GM12878 (cell line): ENCODE measurements at regions not wholly inside any gene's neighbourhood (a gene's known extent, or its start where the extent isn't known, plus 50 kb on each side); places are given as distances from the start of the nearest gene placed in this dataset.

Source experiments
- ATAC-seq: fragments of 200-7000 bp; cut with Tn5 transposase; 3 replicates; pipeline ENCODE4 v1.9.1; 2020; ENCODE audit warnings: mild to moderate bottlenecking, moderate library complexity
- BruUV-seq: library from RNA; stranded (reverse); fragments of 400-500 nt; replicated peaks from 2 replicates; lab custom pipeline; 2021; lab: Mats Ljungman, UMichigan
- CTCF ChIA-PET: fragments of 300-600 bp; sonication (Branson Sonifier 250); formaldehyde crosslinking; extraction: SDS; loops from one replicate; lab custom pipeline; 2021; ENCODE audit warnings: inconsistent platforms; lab: Yijun Ruan, JAX
- POLR2A ChIA-PET: fragments of 350-600 bp; formaldehyde crosslinking; extraction: SDS; loops from one replicate; lab custom pipeline; 2021; ENCODE audit warnings: inconsistent platforms; lab: Charles Lee
- RAD21 ChIA-PET: fragments of 300-600 bp; sonication (Branson Sonifier 250); formaldehyde crosslinking; loops from one replicate; lab custom pipeline; 2023; ENCODE audit warnings: antibody characterized with exemption; ENCODE audit not compliant: unreplicated experiment; lab: Charles Lee
- SMC1A ChIA-PET: fragments of 300-600 bp; sonication (Branson Sonifier 250); formaldehyde crosslinking; loops from one replicate; lab custom pipeline; 2023; ENCODE audit not compliant: unreplicated experiment, uncharacterized antibody; lab: Charles Lee
- DNase-seq: peaks from one replicate; pipeline ENCODE4 v3.0.0-alpha.2; 2011; ENCODE audit warnings: low read depth, low spot score
- FAIRE-seq: peaks from 3 replicates; lab custom pipeline; 2011; peaks lifted over from hg19 to GRCh38; lab: Jason Lieb, UNC
- H2AFZ ChIP-seq: 2 replicates; pipeline ENCODE4 v1.6.0; 2011; ENCODE audit warnings: low read depth, low read length, control low read depth; ENCODE audit not compliant: control insufficient read depth
- H3K27ac ChIP-seq: 2 replicates; pipeline ENCODE4 v1.5.1; 2011; ENCODE audit warnings: control low read depth; ENCODE audit not compliant: control insufficient read depth, insufficient read depth
- H3K27me3 ChIP-seq, 2 experiments: replicated peaks in 1 of 2; 2 replicates each; pipeline versions ENCODE4 v1.6.0 to v1.6.1; 2011; ENCODE audit warnings: low read length in 1 of 2; ENCODE audit not compliant: control insufficient read depth in 2 of 2, insufficient read depth in 2 of 2
- H3K36me3 ChIP-seq, 2 experiments: 2 replicates each; pipeline ENCODE4 v1.5.1; 2011; ENCODE audit warnings: low read length in 1 of 2; ENCODE audit not compliant: control insufficient read depth in 2 of 2, insufficient read depth in 2 of 2
- H3K4me1 ChIP-seq: 2 replicates; pipeline ENCODE4 v1.6.1; 2011; ENCODE audit warnings: mild to moderate bottlenecking, low read length, moderate library complexity, mixed read lengths; ENCODE audit not compliant: control insufficient read depth, insufficient read depth
- H3K4me2 ChIP-seq: 2 replicates; pipeline ENCODE4 v1.6.0; 2011; ENCODE audit warnings: control low read depth; ENCODE audit not compliant: control insufficient read depth, insufficient read depth
- H3K4me3 ChIP-seq: fragments of 200-600 bp; sonication (generic); 2 replicates; pipeline ENCODE4 v1.5.1; 2016
- H3K79me2 ChIP-seq: 2 replicates; pipeline ENCODE4 v1.6.0; 2011; ENCODE audit warnings: low read length; ENCODE audit not compliant: control insufficient read depth, insufficient read depth
- H3K9ac ChIP-seq: 2 replicates; pipeline ENCODE4 v1.8.0; 2011; ENCODE audit warnings: low read length, control low read depth, mixed read lengths; ENCODE audit not compliant: control insufficient read depth, insufficient read depth
- H3K9me3 ChIP-seq: replicated peaks from 3 replicates; pipeline ENCODE4 v1.5.1; 2011; ENCODE audit warnings: mild to moderate bottlenecking, low read length; ENCODE audit not compliant: control insufficient read depth, insufficient read depth
- H4K20me1 ChIP-seq: 2 replicates; pipeline ENCODE4 v1.6.0; 2011; ENCODE audit not compliant: control insufficient read depth, insufficient read depth
- BRCA1 ChIP-seq: IDR thresholded peaks from 2 replicates; pipeline ENCODE4 v1.6.1; 2011; ENCODE audit warnings: low read depth, low read length, improper control_type of control experiment
- CBFB ChIP-seq: IDR thresholded peaks from 2 replicates; pipeline ENCODE4 v1.6.1; 2016; ENCODE audit warnings: antibody characterized with exemption, low read depth
- FOS ChIP-seq: IDR thresholded peaks from 3 replicates; pipeline ENCODE4 v1.6.1; 2011; ENCODE audit warnings: borderline replicate concordance; ENCODE audit not compliant: insufficient read length; ENCODE audit errors: extremely low read depth
- FOXK2 ChIP-seq: fragments of 450-650 bp; IDR thresholded peaks from 2 replicates; pipeline ENCODE4 v1.6.1; 2017; ENCODE audit warnings: mild to moderate bottlenecking, moderate library complexity
- HDAC2 ChIP-seq: fragments of 200-600 bp; sonication (generic); IDR thresholded peaks from 2 replicates; pipeline ENCODE4 v1.6.1; 2017
- NFXL1 ChIP-seq: fragments of 450-650 bp; IDR thresholded peaks from 2 replicates; pipeline ENCODE4 v1.6.1; 2017; ENCODE audit warnings: antibody characterized with exemption, mild to moderate bottlenecking, borderline replicate concordance
- WGBS: methylation state at CpG from one replicate; pipeline ENCODE4 v1.1.6; 2016; ENCODE audit warnings: low lambda C conversion rate; ENCODE audit not compliant: insufficient replicate concordance, insufficient coverage; ENCODE audit errors: missing lambda C conversion rate; 5-methylcytosine and 5-hydroxymethylcytosine counted together
- in situ Hi-C: fragments of 300-500 bp; cut with MboI; formaldehyde crosslinking; loops from 9 replicates; pipeline ENCODE4 v1.14.3; 2018; ENCODE audit warnings: mixed read lengths
- intact Hi-C: fragments of 100-400 bp; cut with micrococcal nuclease; formaldehyde crosslinking; loops from one replicate; pipeline ENCODE4 v1.14.2; 2022; ENCODE audit not compliant: unreplicated experiment
- TF ChIP-seq, protein P1 (sequence below): fragments of 450-650 bp; IDR thresholded peaks from 2 replicates; pipeline ENCODE4 v1.6.1; 2016; ENCODE audit warnings: mild to moderate bottlenecking
- TF ChIP-seq, protein P2 (sequence below), 3 experiments: IDR thresholded peaks in 2 of 3; conservative IDR thresholded peaks in 1 of 3; 2 replicates each; pipeline ENCODE4 v1.5.1; 2011; ENCODE audit warnings: low read depth in 3 of 3, low read length in 3 of 3, mild to moderate bottlenecking in 3 of 3, control low read depth in 2 of 3, moderate library complexity in 2 of 3, inconsistent platforms in 1 of 3, mixed read lengths in 1 of 3; ENCODE audit not compliant: control insufficient read depth in 2 of 3, insufficient read depth in 1 of 3; ENCODE audit errors: extremely low read depth in 1 of 3
- TF ChIP-seq, protein P3 (sequence below): fragments of 450-650 bp; IDR thresholded peaks from 2 replicates; pipeline ENCODE4 v1.6.1; 2017; ENCODE audit warnings: antibody characterized with exemption, mild to moderate bottlenecking, moderate library complexity
- TF ChIP-seq, protein P4 (sequence below): IDR thresholded peaks from 2 replicates; pipeline ENCODE4 v1.6.1; 2012; ENCODE audit warnings: low read depth, low read length, improper control_type of control experiment
- TF ChIP-seq, protein P5 (sequence below): fragments of 450-650 bp; IDR thresholded peaks from 2 replicates; pipeline ENCODE4 v1.6.1; 2017; ENCODE audit warnings: mild to moderate bottlenecking, low read depth, inconsistent platforms; ENCODE audit not compliant: poor library complexity, severe bottlenecking

DNA sequence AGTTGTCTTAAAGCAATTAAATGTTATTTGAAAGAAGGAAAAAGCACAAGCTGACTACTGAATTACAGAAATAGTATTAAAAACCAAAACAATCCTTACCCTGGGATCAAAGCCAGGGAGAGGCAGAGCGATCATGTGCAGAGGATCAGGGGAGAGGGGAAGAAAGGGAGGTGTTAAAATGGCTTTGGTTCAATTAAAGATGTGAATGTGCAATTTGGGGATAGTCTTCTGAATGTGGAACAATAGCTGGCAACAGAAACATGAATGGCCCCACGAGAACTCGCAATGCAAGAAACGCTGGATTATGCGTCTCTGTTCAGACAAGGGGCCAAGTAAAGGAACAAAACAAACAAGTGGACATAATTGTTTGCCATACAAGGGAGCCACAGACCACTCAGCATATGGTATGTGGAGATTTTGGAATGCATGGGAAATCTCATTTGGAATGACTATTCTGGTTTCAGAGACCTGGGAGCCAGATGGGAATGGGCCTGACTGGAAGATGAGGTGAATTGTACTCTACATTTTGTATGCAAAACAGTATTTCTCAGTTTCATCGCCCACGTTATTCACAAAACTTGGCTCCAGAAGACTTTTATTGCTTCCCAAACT is 155.4 kb downstream of the SLC4A3 start:
- H3K9me3 ChIP-seq, result no peaks in the 10 kb centered on the region
- in situ Hi-C loops, result no loop called here
- no peaks in the 10 kb centered on the region for H4K20me1 ChIP-seq
- no peaks in the 10 kb centered on the region; a peak in 1 of 4 replicates for H3K27me3 ChIP-seq
- DNase-seq, result no peak
- no peak overlapping the region for H2AFZ ChIP-seq
- ChIA-PET POLR2A (no interaction called here), SMC1A (no interaction called here), RAD21 (no interaction called here), CTCF (no interaction called here)
- H3K79me2 ChIP-seq, result no peaks in the 10 kb centered on the region
- no peak for FAIRE-seq
- no peak overlapping the region for H3K4me3 ChIP-seq
- BruUV-seq, result no TSS peak
- H3K27ac ChIP-seq, result no peak overlapping the region
- H3K4me1 ChIP-seq, result no peaks in the 10 kb centered on the region
- no peak for ATAC-seq
- no peak overlapping the region for H3K9ac ChIP-seq
- intact Hi-C loops, result no loop called here
- no peaks in the 10 kb centered on the region for H3K36me3 ChIP-seq
- H3K4me2 ChIP-seq, result no peak overlapping the region
- TF ChIP-seq CBFB (no peak), NFXL1 (no peak), FOS (no peak), BRCA1 (no peak), HDAC2 (no peak), FOXK2 (no peak)
- TF ChIP-seq, protein P1, sequence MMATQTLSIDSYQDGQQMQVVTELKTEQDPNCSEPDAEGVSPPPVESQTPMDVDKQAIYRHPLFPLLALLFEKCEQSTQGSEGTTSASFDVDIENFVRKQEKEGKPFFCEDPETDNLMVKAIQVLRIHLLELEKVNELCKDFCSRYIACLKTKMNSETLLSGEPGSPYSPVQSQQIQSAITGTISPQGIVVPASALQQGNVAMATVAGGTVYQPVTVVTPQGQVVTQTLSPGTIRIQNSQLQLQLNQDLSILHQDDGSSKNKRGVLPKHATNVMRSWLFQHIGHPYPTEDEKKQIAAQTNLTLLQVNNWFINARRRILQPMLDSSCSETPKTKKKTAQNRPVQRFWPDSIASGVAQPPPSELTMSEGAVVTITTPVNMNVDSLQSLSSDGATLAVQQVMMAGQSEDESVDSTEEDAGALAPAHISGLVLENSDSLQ, result no peak
- TF ChIP-seq, protein P2, sequence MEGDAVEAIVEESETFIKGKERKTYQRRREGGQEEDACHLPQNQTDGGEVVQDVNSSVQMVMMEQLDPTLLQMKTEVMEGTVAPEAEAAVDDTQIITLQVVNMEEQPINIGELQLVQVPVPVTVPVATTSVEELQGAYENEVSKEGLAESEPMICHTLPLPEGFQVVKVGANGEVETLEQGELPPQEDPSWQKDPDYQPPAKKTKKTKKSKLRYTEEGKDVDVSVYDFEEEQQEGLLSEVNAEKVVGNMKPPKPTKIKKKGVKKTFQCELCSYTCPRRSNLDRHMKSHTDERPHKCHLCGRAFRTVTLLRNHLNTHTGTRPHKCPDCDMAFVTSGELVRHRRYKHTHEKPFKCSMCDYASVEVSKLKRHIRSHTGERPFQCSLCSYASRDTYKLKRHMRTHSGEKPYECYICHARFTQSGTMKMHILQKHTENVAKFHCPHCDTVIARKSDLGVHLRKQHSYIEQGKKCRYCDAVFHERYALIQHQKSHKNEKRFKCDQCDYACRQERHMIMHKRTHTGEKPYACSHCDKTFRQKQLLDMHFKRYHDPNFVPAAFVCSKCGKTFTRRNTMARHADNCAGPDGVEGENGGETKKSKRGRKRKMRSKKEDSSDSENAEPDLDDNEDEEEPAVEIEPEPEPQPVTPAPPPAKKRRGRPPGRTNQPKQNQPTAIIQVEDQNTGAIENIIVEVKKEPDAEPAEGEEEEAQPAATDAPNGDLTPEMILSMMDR (IDR thresholded peaks at IDR 0.05 in 2 of 3, conservative IDR thresholded peaks at IDR 0.05 in 1 of 3; ENCODE audit: control insufficient read depth in 2 of 3, extremely low read depth in 1 of 3, insufficient read depth in 1 of 3, low read depth in 3 of 3, low read length in 3 of 3), result no peak
- TF ChIP-seq, protein P3, sequence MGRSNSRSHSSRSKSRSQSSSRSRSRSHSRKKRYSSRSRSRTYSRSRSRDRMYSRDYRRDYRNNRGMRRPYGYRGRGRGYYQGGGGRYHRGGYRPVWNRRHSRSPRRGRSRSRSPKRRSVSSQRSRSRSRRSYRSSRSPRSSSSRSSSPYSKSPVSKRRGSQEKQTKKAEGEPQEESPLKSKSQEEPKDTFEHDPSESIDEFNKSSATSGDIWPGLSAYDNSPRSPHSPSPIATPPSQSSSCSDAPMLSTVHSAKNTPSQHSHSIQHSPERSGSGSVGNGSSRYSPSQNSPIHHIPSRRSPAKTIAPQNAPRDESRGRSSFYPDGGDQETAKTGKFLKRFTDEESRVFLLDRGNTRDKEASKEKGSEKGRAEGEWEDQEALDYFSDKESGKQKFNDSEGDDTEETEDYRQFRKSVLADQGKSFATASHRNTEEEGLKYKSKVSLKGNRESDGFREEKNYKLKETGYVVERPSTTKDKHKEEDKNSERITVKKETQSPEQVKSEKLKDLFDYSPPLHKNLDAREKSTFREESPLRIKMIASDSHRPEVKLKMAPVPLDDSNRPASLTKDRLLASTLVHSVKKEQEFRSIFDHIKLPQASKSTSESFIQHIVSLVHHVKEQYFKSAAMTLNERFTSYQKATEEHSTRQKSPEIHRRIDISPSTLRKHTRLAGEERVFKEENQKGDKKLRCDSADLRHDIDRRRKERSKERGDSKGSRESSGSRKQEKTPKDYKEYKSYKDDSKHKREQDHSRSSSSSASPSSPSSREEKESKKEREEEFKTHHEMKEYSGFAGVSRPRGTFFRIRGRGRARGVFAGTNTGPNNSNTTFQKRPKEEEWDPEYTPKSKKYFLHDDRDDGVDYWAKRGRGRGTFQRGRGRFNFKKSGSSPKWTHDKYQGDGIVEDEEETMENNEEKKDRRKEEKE, result no peak
- TF ChIP-seq, protein P4, sequence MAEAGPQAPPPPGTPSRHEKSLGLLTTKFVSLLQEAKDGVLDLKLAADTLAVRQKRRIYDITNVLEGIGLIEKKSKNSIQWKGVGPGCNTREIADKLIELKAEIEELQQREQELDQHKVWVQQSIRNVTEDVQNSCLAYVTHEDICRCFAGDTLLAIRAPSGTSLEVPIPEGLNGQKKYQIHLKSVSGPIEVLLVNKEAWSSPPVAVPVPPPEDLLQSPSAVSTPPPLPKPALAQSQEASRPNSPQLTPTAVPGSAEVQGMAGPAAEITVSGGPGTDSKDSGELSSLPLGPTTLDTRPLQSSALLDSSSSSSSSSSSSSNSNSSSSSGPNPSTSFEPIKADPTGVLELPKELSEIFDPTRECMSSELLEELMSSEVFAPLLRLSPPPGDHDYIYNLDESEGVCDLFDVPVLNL, result no peak
- TF ChIP-seq, protein P5, sequence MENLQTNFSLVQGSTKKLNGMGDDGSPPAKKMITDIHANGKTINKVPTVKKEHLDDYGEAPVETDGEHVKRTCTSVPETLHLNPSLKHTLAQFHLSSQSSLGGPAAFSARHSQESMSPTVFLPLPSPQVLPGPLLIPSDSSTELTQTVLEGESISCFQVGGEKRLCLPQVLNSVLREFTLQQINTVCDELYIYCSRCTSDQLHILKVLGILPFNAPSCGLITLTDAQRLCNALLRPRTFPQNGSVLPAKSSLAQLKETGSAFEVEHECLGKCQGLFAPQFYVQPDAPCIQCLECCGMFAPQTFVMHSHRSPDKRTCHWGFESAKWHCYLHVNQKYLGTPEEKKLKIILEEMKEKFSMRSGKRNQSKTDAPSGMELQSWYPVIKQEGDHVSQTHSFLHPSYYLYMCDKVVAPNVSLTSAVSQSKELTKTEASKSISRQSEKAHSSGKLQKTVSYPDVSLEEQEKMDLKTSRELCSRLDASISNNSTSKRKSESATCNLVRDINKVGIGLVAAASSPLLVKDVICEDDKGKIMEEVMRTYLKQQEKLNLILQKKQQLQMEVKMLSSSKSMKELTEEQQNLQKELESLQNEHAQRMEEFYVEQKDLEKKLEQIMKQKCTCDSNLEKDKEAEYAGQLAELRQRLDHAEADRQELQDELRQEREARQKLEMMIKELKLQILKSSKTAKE, result no peak
- WGBS, result 26% methylated on average over 7 of the region's 7 CpGs
